Effector memory CD8-positive, alpha-beta T cell (primary cell): ENCODE measurements at regions not wholly inside any gene's neighbourhood (a gene's known extent, or its start where the extent isn't known, plus 50 kb on each side); places are given as distances from the start of the nearest gene placed in this dataset.

Source experiments
- ATAC-seq: fragments of 150-1000 bp; cut with Tn5 transposase; replicated peaks from 2 replicates; pipeline ENCODE4 v1.10.0; 2021; ENCODE audit warnings: mild to moderate bottlenecking, moderate library complexity
- DNase-seq, 3 experiments: peaks; one replicate each; pipeline ENCODE4 v3.0.0; 2021
- H3K27ac Mint-ChIP-seq, 2 donors: one replicate each; pipeline ENCODE4 v1.8.0; 2022; ENCODE audit warnings: mild to moderate bottlenecking in 2 of 2, mixed read lengths in 2 of 2, moderate library complexity in 2 of 2
- H3K27me3 Mint-ChIP-seq, 2 donors: one replicate each; pipeline ENCODE4 v1.8.0; 2022; ENCODE audit warnings: mixed read lengths in 2 of 2
- H3K36me3 Mint-ChIP-seq: one replicate; pipeline ENCODE4 v1.8.0; 2022; ENCODE audit warnings: mild to moderate bottlenecking, moderate library complexity, mixed read lengths; ENCODE audit not compliant: insufficient read depth
- H3K4me1 Mint-ChIP-seq, 2 donors: one replicate each; pipeline ENCODE4 v1.8.0; 2022; ENCODE audit warnings: low read depth in 2 of 2, mixed read lengths in 2 of 2
- H3K4me3 Mint-ChIP-seq, 2 donors: one replicate each; pipeline ENCODE4 v1.8.0; 2022; ENCODE audit warnings: mild to moderate bottlenecking in 2 of 2, mixed read lengths in 2 of 2, moderate library complexity in 2 of 2
- H3K9me3 Mint-ChIP-seq, 2 donors: one replicate each; pipeline ENCODE4 v1.8.0; 2022; ENCODE audit warnings: mixed read lengths in 2 of 2

DNA sequence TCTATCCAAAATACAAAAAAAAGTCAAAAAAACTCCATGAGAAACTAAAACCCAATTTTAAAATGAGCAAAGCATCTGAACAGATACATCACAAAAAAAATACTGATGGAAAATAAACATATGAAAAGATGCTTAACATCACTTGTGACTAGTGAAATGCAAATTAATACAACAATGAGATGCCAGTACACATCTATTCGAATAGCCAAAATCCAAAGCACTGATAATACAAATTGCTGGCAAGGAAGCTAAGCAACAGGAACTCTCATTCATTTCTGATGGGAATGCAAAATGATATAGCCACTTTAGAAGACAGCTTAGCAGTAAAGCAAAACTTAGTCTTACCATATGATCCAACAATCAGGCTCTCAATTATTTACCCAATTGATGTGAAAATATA is 190.2 kb upstream of the FN1 start:
- no peaks in the 10 kb centered on the region for H3K4me1 Mint-ChIP-seq
- H3K36me3 Mint-ChIP-seq = no peaks in the 10 kb centered on the region
- ATAC-seq (no peak), DNase-seq (no peak)
- H3K27me3 Mint-ChIP-seq = peaks cover under 1 to 3% of the 10 kb centered on the region in 2 donors
- no peak overlapping the region for H3K27ac Mint-ChIP-seq
- H3K9me3 Mint-ChIP-seq = no peaks in the 10 kb centered on the region
- H3K4me3 Mint-ChIP-seq = no peak overlapping the region

GRCh38 chr2:215625207-215625606 is 189.3 kb upstream of the FN1 start:
- Mint-ChIP-seq H3K36me3 (no peaks in the 10 kb centered on the region), H3K4me3 (no peak overlapping the region), H3K4me1 (no peaks in the 10 kb centered on the region), H3K27me3 (peaks cover 5 to 12% of the 10 kb centered on the region in 2 donors), H3K9me3 (no peaks in the 10 kb centered on the region), H3K27ac (no peak overlapping the region)
- ATAC-seq = no peak
- no peak for DNase-seq

DNA sequence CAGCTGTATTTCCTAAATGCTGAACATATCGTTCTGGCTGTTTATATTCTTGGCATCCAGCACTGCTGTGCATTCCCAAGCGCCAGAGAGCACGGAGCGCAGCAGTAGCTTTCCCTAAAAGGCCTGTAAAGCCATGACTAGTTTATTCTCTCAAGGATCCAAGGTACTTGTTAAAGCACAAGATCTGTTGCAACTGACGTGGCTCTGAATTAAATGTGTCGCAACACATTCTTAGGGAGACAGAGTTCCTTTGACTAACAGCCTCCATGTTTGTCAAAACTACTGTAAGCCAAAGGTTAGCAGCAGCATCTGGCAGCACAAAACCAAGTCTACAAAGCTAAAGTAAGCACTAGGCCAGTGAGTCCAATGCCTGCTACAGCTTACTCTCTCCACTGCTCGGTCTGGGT is 188.6 kb upstream of the FN1 start:
- ATAC-seq = no peak
- Mint-ChIP-seq H3K4me3 (no peak overlapping the region), H3K9me3 (no peaks in the 10 kb centered on the region), H3K27me3 (peaks cover 10 to 12% of the 10 kb centered on the region in 2 donors), H3K36me3 (no peaks in the 10 kb centered on the region), H3K4me1 (peaks cover 0 to 1% of the 10 kb centered on the region in 2 donors), H3K27ac (no peak overlapping the region)
- DNase-seq = no peak

GRCh38 chr2:215622837-215623236 is 187.0 kb upstream of the FN1 start:
- Mint-ChIP-seq H3K9me3 (no peaks in the 10 kb centered on the region), H3K27ac (no peak overlapping the region), H3K4me1 (peaks cover 0 to 1% of the 10 kb centered on the region in 2 donors), H3K4me3 (no peak overlapping the region), H3K36me3 (no peaks in the 10 kb centered on the region), H3K27me3 (peaks cover 11 to 12% of the 10 kb centered on the region in 2 donors)
- DNase-seq (no peak), ATAC-seq (no peak)

- ATAC-seq (no peak), DNase-seq (no peak)
- Mint-ChIP-seq H3K27ac (no peak overlapping the region), H3K4me3 (no peak overlapping the region), H3K27me3 (peaks cover 11 to 12% of the 10 kb centered on the region in 2 donors), H3K36me3 (no peaks in the 10 kb centered on the region), H3K4me1 (peaks cover 0 to 1% of the 10 kb centered on the region in 2 donors), H3K9me3 (peaks cover 0 to 2% of the 10 kb centered on the region in 2 donors)
Measured at GRCh38 chr2:215621381-215621780, 185.5 kb upstream of the FN1 start.

DNA sequence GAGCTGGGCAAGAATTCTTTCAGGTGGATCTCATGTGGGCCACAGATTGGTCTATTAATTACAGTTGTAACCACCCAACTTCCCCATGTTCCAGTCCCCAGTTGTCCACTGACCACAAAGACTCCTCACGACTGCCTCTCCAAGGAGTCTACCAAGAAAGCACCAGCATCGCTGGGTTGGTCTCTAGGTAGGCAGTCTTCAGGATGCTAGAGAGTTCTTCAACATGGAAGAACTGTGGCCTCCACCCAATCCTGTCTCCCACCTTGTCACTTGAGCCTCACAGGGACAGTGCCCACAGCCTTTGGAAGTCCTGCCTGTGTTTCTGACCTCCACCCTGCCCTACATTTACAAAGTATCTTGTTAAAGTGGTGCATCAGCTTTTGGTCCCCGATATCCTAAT is 184.7 kb upstream of the FN1 start:
- Mint-ChIP-seq H3K36me3 (no peaks in the 10 kb centered on the region), H3K9me3 (peaks cover 0 to 2% of the 10 kb centered on the region in 2 donors), H3K27ac (no peak overlapping the region), H3K4me3 (no peak overlapping the region), H3K4me1 (peaks cover 0 to 1% of the 10 kb centered on the region in 2 donors), H3K27me3 (peaks cover 11 to 15% of the 10 kb centered on the region in 2 donors)
- ATAC-seq (no peak), DNase-seq (no peak)

DNA sequence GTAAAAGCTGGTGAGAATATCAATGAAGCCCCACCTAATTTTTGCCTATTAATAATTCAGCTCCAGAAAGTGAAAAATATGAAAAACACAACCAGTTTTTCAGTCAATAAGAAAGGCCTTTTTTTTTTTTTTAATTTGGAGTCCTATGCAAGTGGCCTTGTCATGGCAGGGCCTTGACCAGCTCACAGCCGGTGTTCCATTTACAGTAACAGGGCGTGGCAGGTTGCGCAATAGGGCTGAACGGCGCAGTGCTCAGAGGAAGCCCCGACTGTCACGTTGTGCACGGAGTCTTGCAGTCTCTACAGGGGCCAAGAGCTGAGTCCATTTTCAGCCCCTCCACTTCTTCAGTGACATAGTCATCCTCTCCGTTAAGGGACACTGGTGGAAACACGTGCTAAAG is 184.1 kb upstream of the FN1 start:
- H3K4me3 Mint-ChIP-seq = no peak overlapping the region
- H3K27me3 Mint-ChIP-seq = peaks cover 11 to 20% of the 10 kb centered on the region in 2 donors
- H3K27ac Mint-ChIP-seq = no peak overlapping the region
- H3K9me3 Mint-ChIP-seq = peaks cover 0 to 2% of the 10 kb centered on the region in 2 donors
- ATAC-seq (no peak), DNase-seq (no peak)
- H3K4me1 Mint-ChIP-seq = peaks cover 0 to 1% of the 10 kb centered on the region in 2 donors
- H3K36me3 Mint-ChIP-seq = no peaks in the 10 kb centered on the region

GRCh38 chr2:215619022-215619958 is 183.4 kb upstream of the FN1 start:
- ATAC-seq = no peak
- no peaks in the 10 kb centered on the region for H3K36me3 Mint-ChIP-seq
- peaks cover 0 to 2% of the 10 kb centered on the region in 2 donors for H3K9me3 Mint-ChIP-seq

GRCh38 chr2:215618145-215618544 is 182.3 kb upstream of the FN1 start:
- no peak for ATAC-seq

More at GRCh38 chr2:215619022-215619958, 183.4 kb upstream of the FN1 start:
- peaks cover 16 to 27% of the 10 kb centered on the region in 2 donors for H3K27me3 Mint-ChIP-seq
- H3K4me1 Mint-ChIP-seq = peaks cover 0 to 1% of the 10 kb centered on the region in 2 donors
- no peak overlapping the region for H3K4me3 Mint-ChIP-seq
- H3K27ac Mint-ChIP-seq = no peak overlapping the region
- DNase-seq = no peak

GRCh38 chr2:215617060-215617824 is 181.4 kb upstream of the FN1 start:
- DNase-seq (no peak), ATAC-seq (no peak)
- H3K4me3 Mint-ChIP-seq = no peak overlapping the region
- H3K27me3 Mint-ChIP-seq = peaks cover 31 to 45% of the 10 kb centered on the region in 2 donors
- peaks cover 0 to 3% of the 10 kb centered on the region in 2 donors for H3K9me3 Mint-ChIP-seq
- no peak overlapping the region for H3K27ac Mint-ChIP-seq
- no peaks in the 10 kb centered on the region for H3K36me3 Mint-ChIP-seq
- peaks cover 0 to 1% of the 10 kb centered on the region in 2 donors for H3K4me1 Mint-ChIP-seq

More at GRCh38 chr2:215618145-215618544, 182.3 kb upstream of the FN1 start:
- peaks cover 26 to 37% of the 10 kb centered on the region in 2 donors for H3K27me3 Mint-ChIP-seq
- no peak overlapping the region for H3K27ac Mint-ChIP-seq
- no peak for DNase-seq
- peaks cover 0 to 2% of the 10 kb centered on the region in 2 donors for H3K9me3 Mint-ChIP-seq
- H3K4me3 Mint-ChIP-seq = no peak overlapping the region
- H3K36me3 Mint-ChIP-seq = no peaks in the 10 kb centered on the region
- H3K4me1 Mint-ChIP-seq = peaks cover 0 to 1% of the 10 kb centered on the region in 2 donors

- Mint-ChIP-seq H3K9me3 (peaks cover 0 to 6% of the 10 kb centered on the region in 2 donors), H3K4me1 (peaks cover 0 to 1% of the 10 kb centered on the region in 2 donors), H3K27me3 (peaks cover 32 to 39% of the 10 kb centered on the region in 2 donors), H3K4me3 (no peak overlapping the region), H3K36me3 (no peaks in the 10 kb centered on the region), H3K27ac (no peak overlapping the region)
- DNase-seq (no peak), ATAC-seq (no peak)
Measured at GRCh38 chr2:215615803-215616174, 179.9 kb upstream of the FN1 start.

DNA sequence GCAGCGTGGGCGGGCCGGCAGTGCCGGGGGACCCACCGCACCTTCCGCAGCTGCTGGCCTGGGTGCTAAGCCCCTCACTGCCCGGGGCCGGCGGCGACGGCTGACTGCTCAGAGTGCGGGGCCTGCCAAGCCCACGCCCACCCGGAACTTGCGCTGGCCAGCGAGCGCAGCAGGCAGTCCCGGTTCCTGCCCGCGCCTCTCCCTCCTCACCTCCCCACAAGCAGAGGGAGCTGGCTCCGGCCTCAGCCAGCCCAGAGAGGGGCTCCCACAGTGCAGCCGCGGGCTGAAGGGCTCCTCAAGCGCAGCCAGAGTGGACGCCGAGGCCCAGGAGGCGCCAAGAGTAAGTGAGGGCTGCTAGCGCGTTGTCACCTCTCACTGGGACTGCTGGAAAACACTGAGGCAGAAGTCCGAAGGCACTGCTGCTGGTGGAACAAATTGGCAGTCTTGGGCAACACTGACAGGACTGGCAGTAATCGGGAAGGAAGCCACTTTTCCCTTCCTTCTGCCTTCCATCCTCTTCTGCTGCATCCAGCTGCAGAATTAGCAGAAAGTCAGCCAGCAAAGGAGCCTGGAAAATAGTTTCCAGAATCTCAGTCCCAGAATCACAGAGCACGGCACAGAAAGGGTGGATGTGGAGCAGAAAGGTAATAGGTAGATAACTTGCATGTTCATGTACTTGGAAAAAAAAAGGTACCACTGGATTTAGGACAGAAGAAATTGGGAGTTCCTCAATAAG is 179.4 kb upstream of the FN1 start:
- no peaks in the 10 kb centered on the region for H3K36me3 Mint-ChIP-seq
- peaks cover 0 to 6% of the 10 kb centered on the region in 2 donors for H3K9me3 Mint-ChIP-seq
- no peak overlapping the region for H3K4me3 Mint-ChIP-seq
- no peak overlapping the region for H3K27ac Mint-ChIP-seq
- DNase-seq (no peak), ATAC-seq (no peak)
- H3K27me3 Mint-ChIP-seq = peaks cover 30 to 34% of the 10 kb centered on the region in 2 donors
- peaks cover 0 to 1% of the 10 kb centered on the region in 2 donors for H3K4me1 Mint-ChIP-seq

- Mint-ChIP-seq H3K27ac (no peak overlapping the region), H3K27me3 (peaks cover 24 to 33% of the 10 kb centered on the region in 2 donors), H3K4me1 (no peaks in the 10 kb centered on the region), H3K4me3 (no peak overlapping the region), H3K36me3 (no peaks in the 10 kb centered on the region), H3K9me3 (peaks cover 0 to 6% of the 10 kb centered on the region in 2 donors)
- ATAC-seq (no peak), DNase-seq (no peak)
Measured at GRCh38 chr2:215614296-215614695, 178.4 kb upstream of the FN1 start.
